H1 (cell line): ENCODE measurements at regions not wholly inside any gene's neighbourhood (a gene's known extent, or its start where the extent isn't known, plus 50 kb on each side); places are given as distances from the start of the nearest gene placed in this dataset.

ENCODE experiments used
- CHD2 ChIP-seq: IDR thresholded peaks from 2 replicates; pipeline ENCODE4 v1.6.1; 2012; ENCODE audit warnings: low read length, improper control_type of control experiment
- MAX ChIP-seq: IDR thresholded peaks from 2 replicates; pipeline ENCODE4 v1.6.1; 2012; ENCODE audit warnings: inconsistent platforms

- TF ChIP-seq MAX: no peak
- no peak for TF ChIP-seq CHD2
Observed at GRCh38 chrX:121666171-121666570, 618.8 kb downstream of the GLUD2 start (continued).
